Stimulated activated CD4-positive, alpha-beta T cell treated with anti-CD3 and anti-CD28 coated beads, Interleukin-1b, Interleukin-23, amount 100 ng/mL, for 4 hours (primary cell): ENCODE measurements at regions not wholly inside any gene's neighbourhood (a gene's known extent, or its start where the extent isn't known, plus 50 kb on each side); places are given as distances from the start of the nearest gene placed in this dataset.
"Not testable (repeated sequence)": the region's sequence is repeated elsewhere in the genome, so short reads cannot be mapped to it uniquely, and the experiment has no call there.

Source experiments
- DNase-seq, 2 donors: peaks; one replicate each; pipeline ENCODE4 v3.0.0-alpha.2; 2020; ENCODE audit warnings: low read depth in 2 of 2

DNA sequence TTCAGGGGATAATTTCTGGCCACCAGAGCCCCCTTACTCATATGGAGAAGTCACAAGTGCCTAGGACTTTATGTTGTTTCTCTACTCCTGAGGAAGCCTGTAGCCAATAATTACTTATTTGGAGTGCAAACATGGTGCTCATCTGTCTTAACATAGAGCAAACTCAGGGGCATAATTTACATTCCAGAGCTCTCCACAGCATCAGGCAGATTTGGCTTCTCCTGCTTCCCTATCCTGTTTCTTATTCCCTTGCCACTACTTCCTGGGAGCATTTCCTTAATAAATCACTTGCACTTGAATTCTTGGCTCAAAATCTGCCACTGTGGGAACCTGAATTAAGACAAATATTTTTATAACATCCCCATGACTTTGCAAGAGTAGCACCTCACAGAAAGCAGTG is 960.9 kb downstream of the SOCS6 start:
- DNase-seq, result no peak

DNA sequence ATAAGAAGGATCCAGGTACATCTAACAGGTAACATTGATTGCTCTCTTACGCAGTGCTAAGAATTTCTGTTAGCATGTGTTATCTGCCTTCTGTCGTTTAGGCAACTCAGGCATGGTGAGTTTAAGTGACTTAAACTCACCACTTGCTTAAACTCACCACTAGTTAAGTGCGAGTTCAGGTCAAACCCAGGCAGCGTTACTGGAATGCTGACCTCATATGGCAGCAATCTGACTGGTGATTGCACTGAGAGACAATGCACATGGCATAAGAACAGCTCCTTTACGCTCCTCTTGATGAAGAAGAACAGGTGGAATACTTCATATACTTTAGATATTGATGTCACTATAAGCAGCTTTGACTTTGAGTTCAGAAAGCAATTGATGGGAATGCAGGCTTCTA is 954.1 kb downstream of the SOCS6 start:
- no peak for DNase-seq

DNA sequence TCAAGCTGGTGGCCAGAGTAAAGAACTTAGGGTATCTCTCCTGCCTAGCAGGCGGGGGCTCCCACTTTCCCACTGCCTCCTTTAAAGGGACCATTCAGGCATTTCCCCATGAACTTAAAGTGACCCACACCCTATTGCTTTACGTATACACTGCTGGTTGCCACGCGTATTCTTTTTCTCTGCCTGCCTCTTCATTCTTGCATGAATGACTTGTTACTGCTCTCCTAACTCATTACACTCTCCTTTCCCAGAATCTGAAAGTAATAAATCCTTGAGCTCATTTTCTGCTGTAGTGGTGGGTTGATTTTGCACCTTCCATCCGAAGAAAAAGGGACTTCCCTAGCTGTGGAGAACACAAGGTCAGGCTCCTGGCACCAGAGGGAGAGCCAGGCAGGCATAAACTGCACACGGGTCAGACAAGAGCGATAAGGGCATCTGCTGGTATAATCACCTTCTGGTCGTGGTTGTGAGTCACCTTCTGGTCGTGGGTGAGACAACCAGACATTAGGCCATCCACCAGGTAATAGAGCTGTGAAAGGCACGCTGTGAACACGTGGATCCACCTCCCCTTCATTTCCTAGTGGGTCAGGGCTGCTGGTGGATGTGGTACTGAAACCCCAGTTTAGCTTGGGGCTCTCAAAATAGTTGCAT is 950.3 kb downstream of the SOCS6 start:
- DNase-seq, result no peak

DNA sequence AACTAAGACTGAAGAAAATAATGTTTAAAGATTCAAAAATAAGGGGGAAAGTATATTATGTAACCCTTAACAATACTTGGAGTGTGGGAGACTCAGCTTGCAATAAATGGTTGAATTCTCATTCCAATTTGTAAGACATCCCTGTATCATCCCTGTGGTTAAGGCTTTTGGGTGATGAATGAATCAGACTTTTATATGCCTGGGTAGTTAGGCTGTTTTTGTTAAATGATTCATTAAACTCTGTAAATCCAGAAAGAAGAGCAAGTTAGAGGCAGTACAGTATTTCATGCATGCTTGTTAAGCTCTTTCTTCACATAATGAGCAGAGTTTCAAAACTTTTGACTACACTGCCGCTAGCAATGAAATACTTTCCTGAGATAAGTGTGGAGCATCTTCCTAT is 948.8 kb downstream of the SOCS6 start:
- DNase-seq, result no peak

DNA sequence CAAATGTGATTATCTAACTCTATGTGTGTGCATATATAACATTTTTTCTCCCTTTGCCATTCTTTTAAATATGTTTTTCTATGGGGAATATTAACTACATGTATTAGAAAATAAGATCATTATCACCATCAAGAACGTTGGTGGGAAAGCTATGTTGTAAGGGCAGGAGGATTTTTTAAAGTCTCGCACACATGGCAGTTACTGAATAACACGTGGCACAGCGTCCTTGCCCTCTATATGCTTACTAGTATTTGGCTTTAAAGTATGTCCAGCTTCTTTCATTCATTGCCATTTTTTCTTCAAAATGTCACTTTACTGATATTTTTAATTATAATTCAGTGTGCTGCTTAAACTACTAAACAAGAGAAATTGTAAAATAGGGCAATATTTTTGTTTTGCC is 944.3 kb downstream of the SOCS6 start:
- DNase-seq, result no peak

DNA sequence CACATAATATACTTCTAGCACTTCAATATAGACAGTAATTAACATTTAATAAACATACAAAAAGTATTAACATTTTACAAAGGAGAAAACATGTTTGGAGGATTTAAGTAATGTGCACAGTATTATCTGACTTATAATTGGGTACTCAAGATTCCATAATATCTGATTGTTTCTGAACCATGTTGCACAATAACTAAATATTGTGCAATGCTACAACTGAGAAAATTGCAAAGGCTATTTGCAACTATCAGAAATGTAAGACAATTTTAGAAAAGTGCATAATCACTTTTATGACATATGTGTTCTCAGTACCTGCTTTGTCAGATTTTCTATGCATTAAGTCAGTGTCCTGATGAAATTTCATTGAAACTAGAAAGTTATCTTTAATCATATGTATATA is 934.6 kb downstream of the SOCS6 start:
- no peak for DNase-seq

DNA sequence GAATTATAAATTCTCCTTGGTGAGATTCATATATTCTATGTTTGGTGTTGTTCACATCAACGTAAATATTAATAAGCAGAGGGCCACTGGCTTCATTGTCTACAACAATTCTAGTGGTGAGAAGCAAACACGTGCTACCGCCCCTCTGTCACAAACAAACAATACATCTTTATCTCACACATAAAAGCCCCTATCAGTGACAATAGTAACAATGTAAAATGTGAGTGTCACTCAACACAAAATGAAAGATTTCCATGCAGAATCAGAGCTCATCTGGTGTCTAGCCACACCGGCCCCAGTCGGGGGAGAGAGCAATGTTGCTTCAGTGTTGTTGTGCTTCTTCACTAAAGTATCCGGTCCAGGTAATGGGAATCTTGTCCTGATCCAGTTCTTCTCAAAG is 932.6 kb downstream of the SOCS6 start:
- DNase-seq, result no peak

DNA sequence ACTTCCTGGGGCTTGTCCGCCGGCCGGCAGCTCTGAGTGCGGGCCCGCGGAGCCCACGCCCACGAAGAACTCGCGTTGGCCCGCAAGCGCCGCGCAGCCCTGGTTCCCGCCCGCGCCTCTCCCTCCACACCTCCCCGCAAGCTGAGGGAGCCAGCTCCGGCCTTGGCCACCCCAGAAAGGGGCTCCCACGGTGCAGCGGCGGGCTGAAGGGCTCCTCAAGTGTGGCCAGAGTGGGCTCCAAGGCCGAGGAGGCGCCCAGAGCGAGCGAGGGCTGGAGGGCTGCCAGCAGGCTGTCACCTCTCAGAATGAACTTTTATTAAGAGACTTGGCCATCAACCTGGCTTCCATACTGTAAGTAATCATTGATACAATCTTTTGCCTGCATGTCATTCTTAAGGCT is 923.9 kb downstream of the SOCS6 start:
- DNase-seq, result not testable (repeated sequence)

DNA sequence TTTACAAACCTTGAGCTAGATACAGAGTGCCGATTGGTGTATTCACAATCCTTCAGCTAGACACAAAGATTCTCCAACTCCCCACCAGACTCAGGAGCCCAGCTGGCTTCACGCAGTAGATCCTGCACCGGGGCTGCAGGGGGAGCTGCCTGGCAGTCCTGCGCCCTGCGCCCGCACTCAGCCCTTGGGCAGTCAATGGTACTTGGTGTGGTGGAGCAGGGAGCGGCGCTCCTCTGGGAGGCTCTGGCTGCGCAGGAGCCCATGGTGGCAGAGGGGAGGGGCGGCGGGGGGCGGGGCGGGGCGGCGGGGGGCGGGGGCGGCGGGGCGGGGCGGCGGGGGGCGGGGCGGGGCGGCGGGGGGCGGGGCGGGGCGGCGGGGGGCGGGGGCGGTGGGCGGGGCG is 923.4 kb downstream of the SOCS6 start:
- DNase-seq, result no peak

DNA sequence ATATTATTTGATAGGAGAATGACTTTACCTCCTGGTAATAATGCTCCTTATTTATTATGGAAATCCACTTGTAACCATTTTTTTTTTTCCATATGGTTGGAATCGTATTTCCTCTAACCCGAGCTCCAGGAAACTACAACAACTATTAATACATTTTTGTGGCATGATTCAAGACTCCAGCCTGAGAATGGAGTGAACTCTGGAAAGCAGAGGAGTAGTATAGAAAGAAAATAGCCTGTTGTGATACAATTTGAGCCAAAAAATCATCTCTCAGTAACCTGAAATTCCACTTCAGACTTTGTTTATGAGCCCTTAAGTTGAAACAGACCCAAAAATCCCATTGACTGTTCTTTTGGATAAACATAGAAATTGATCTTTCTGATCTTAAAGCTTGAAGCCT is 921.1 kb downstream of the SOCS6 start:
- DNase-seq, result no peak

DNA sequence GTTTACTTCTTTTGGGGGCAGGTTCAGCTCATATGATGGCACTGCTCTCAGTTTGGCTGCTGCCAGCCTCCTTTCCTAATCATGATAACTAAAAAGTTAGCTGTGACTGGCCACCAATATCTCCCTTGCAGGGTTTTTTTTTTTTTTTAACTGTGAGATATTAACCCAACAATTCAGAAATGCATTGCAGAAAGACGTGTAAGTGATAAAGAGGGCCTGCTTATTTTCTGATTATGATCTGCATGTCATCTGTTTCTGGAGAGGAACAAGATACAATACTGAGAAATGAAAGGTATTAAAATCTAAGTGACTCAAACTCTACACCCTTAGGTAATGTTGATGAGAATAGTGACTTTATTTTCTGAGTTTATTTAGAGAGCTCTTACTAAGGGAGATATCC is 905.6 kb downstream of the SOCS6 start:
- no peak for DNase-seq

DNA sequence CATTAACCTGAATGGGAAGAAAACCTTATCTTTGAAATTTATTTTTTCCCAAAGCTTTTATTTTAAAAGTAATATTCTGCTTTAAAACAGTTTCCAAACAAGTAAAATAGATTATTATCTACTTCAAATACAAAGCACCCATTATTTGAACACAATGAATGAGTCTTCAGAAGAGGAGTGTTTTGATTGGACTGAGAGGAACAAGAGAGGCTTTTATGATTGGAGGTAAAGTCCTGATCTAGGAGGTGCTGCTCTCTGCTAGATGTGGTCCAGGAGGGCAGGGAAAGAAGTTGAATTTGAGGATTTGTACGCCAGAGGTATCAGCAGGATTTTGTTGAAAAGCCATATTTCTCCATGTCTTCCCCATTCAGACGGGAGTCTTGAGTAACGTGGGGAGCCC is 900.7 kb downstream of the SOCS6 start:
- DNase-seq, result no peak

DNA sequence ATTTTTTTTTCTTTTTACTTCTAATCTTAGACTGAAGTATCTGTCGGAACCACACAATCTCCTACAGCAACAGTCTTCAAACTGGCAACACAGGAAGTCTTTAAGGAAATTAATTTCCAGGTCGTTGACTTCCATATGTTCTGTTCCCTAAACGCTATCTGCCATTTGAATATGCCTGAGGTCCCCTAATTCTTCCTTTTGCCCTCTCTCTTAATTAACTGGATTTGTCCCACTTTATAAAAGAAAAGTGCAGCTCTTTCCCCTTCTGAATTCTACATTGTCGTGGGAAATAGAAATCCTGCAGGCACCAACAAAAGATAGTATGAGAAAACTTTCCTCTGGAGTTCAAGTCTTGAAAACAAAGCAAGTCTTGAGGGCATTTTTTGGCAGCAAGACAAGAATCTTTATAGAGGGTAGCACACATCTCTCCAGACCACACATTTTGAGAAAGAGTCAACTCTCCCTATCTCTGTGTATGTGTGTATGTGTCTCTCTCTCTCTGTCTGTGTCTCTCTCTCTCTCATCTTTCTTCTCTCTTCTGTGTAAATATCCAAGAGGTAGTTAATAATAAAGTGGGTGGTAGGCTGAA is 879.8 kb downstream of the SOCS6 start:
- DNase-seq, result no peak

DNA sequence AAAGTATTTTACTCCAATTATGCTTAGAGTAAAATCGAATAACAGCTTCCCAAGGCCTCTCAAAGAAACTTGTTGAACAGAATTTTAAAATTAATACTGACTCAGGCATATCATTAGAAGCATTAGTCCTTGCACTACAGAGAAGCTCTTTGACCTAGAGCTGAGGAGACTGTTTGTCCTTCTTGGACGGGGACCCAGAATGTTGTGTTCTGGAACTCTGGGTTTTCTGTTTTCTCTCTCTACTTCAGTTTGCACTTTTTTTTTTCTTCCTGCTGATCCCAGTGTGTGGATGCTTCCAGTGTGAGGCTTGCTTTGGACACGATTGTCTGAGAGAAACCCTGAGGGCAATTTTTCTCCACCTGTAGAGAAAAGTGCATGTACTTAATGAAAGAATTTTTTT is 847.6 kb downstream of the SOCS6 start:
- no peak for DNase-seq

DNA sequence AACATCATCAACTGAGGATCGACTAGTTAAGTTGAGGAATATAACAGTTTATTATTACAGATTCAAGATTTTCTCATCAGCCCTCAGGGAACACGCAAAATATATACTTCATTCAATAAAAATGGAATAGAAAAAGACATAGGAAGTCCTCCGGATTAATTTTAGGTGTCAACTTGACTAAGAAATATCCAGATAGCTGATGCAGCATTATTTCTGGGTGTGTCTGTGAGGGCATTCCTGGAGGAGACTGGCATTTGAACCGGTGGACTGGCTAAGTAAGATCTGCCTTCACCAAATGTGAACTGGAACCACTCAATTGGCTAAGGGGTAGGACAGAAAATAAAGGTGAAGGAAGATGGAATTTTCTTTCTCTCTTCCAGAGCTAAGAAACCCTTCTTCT is 845.3 kb downstream of the SOCS6 start:
- DNase-seq, result no peak

DNA sequence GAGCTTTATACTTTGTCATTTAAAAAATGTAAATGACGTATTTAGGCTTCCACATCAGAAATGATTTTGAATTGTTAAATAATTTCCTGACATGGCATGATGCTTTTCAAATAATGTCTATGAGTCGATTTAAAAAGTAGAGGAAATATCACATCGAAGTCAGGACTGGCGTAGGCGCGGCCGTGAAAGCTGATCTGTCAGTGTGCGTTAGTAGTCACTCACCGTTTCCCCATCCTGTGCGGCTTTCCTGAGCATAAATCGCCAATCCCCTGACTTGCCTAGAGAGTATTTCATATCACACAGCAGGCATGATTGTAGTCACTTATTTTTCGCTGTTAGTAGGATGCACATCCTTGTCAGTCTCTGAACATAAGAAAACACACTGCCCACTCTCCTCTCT is 843.1 kb downstream of the SOCS6 start:
- no peak for DNase-seq

DNA sequence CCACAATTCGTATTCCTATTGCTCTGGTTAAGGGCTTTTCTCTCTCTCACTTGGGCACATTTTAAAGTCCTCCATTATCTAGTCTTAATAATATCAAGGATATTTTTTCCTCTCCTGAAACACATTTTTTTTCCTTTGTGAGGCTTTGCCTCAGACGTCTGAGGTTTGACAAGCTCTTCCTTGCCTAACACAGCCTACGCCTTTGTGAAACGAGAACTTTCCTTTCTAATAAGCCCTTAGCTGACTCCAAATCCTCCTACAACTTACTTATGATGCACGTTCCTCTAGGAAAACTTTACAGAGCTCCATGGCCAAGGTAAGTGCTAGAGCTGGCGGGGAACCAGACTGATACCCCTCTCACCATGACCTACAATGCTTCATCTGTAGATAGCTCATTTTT is 841.5 kb downstream of the SOCS6 start:
- DNase-seq, result no peak

DNA sequence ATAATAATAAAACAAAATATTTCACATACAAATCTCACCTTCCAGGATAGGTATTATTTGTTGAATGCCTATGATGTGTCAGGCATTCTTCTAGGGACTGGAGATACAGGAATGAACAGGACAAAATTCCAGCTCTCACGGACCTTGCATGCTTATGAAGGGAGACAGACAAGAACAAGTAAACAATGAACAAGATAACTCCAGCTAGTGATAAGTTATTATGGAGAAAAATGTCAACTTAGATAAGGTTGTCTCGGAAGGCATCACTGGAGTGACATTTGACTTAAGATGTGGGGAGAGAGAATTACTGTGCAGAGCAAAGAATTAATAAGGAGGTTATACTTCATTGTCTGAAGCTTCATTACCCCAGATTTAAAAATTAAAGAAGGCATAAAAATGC is 836.7 kb downstream of the SOCS6 start:
- DNase-seq, result no peak

DNA sequence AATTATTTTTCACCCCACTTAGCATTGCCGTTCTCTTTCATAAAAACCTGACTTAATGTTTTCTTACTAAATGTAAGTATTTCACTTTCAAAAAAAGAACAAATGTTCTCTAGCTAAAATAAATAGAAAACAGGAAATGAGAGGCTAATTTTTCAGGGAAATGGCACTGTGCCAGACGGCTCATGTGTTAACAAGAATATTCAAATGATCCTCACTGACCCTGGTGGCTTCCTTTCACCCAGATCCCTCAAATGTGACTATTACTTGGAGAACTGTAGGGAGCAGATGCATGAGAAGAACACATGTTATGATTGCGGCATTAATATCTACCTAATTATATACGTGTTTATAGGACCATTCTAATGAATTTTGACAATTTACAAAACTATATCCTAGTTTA is 827.7 kb downstream of the SOCS6 start:
- DNase-seq, result no peak

DNA sequence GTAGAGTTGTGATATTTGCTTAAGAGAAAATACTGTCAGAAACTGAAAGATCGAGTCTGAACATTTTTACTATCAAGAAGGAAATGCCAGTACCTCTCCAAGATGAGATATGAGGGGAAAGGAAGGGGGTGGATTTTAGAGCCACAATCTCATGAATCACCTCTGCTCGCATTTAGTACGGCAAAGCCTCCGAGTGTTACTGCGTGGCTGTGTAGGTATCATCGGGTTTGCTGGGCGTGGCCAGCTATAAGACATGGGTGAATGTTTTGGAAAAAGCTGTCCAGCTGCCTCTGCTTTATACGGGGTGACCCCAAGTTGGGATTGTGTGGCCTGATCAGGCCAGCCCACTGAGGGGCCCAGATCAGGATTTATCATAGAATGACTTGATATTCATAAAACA is 826.4 kb downstream of the SOCS6 start:
- no peak for DNase-seq

DNA sequence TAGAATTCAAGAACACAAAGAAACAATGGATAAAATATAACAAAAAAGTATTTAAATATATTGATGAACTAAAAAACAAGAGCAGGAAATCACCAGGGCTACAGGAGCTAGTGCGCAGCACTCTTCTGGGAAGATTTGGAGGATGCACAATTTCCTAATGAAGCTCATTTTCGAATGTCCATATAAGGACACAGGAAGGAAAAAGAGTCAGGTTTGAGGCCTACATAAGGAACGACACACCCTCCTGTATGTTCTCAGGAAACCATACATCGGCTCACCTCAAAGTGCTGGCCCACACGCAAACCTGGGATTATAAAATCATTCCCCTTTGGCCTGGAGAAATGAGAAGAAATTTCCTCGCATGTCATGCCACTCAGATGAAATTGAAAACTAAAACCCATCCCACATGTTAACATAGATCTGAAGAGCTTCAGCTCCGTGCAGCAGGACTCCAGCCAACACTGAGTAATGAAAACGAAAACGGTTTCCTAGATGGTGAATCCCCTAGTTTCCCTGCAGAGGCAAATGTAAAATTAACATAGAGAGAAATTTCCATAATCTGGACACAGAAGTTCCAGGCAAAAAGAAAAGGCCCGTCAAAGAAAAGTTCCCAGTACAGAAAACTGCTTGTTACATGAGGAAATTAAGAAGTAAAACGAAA is 825.8 kb downstream of the SOCS6 start:
- no peak for DNase-seq

DNA sequence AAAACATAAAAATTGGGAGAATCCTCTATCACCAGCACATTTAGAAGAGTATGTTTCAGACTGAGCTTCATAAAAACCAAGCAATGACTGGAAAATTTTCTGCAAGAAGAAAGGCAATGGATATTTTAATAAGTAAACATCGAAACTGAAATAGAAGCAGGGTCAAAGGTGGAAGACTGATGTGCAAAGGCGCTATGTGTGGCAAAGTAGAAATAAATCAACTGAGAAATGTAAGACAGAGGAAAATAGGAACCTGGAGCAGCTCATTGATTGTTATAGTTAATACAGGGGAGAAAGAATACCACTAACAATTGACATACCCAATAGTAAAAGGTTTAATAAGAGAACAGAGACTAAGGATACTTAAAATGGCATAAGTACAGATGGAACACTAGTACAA is 818.4 kb downstream of the SOCS6 start:
- DNase-seq, result no peak

DNA sequence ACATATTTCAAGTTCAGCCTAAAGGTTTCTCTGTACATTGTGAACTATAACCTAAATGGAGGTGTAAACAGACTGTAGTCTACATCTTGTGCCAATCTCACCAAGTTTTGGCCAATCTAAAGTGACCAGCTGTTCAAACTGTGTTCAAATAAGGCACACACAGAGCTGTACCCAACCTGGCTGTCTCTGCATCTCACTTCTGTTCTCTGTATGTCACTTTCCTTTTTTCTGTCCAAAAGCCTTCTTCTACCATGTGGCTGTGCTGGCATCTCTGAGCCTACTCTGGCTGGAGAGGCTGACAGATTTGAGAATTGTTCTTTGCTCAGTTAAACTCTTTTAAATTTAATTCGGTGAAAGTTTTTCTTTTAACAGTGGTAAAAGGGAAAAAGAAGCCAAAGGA is 817.9 kb downstream of the SOCS6 start:
- no peak for DNase-seq
